ENCODE measurements at regions not wholly inside any gene's neighbourhood (a gene's known extent, or its start where the extent isn't known, plus 50 kb on each side); places are given as distances from the start of the nearest gene placed in this dataset.
A peak's percentile ranks its signal among the peaks of the same experiment; 100 is the strongest.

- peaks cover 7 to 11% of the 10 kb centered on the region in 2 donors for H3K9me3 Mint-ChIP-seq
- ATAC-seq (no peak), DNase-seq (no peak)
- peaks cover 6% of the 10 kb centered on the region for H3K9me3 ChIP-seq (ENCODE audit: control insufficient read depth, insufficient read depth, low read length)
- intact Hi-C loops (cut with micrococcal nuclease): no loop called here
- peaks cover 4% of the 10 kb centered on the region for H3K4me1 ChIP-seq (ENCODE audit: control insufficient read depth, insufficient read depth, low read length)
- H3K4me3 Mint-ChIP-seq: no peak overlapping the region
- H3K27ac Mint-ChIP-seq: peak overlapping the region; percentile 72 to 78
- 89% methylated on average over 3 of the region's 4 CpGs for WGBS (ENCODE audit: insufficient coverage)
- peaks cover 16 to 17% of the 10 kb centered on the region in 2 donors for H3K4me1 Mint-ChIP-seq
- H3K36me3 ChIP-seq (ENCODE audit: control insufficient read depth, insufficient read depth, low read length): no peaks in the 10 kb centered on the region
- no peaks in the 10 kb centered on the region for H3K27me3 ChIP-seq (ENCODE audit: control insufficient read depth, insufficient read depth, low read length)
- H3K4me3 ChIP-seq (ENCODE audit: low read length): no peak overlapping the region
- H3K27ac ChIP-seq (ENCODE audit: low read length): no peak overlapping the region
- H3K27me3 Mint-ChIP-seq (ENCODE audit: low read depth in 2 of 2): no peaks in the 10 kb centered on the region
- H3K36me3 Mint-ChIP-seq: peaks cover 21% of the 10 kb centered on the region
- TF ChIP-seq CTCF (IDR thresholded peaks at IDR 0.05): no peak
Measured at GRCh38 chr2:12896318-12896982, 179.7 kb downstream of the TRIB2 start.

GRCh38 chr2:12897181-12897580 is 180.4 kb downstream of the TRIB2 start:
- Mint-ChIP-seq H3K36me3 (peaks cover 14% of the 10 kb centered on the region), H3K27me3 (ENCODE audit: low read depth in 2 of 2) (no peaks in the 10 kb centered on the region), H3K27ac (peak overlapping the region; percentile 72 to 78), H3K9me3 (peaks cover 5 to 7% of the 10 kb centered on the region in 2 donors), H3K4me3 (peak overlapping the region; percentile 40), H3K4me1 (peaks cover 16 to 17% of the 10 kb centered on the region in 2 donors)
- intact Hi-C loops (cut with micrococcal nuclease): no loop called here
- H3K27ac ChIP-seq (ENCODE audit: low read length): no peak overlapping the region
- TF ChIP-seq CTCF (IDR thresholded peaks at IDR 0.05): no peak
- H3K36me3 ChIP-seq (ENCODE audit: control insufficient read depth, insufficient read depth, low read length): no peaks in the 10 kb centered on the region
- H3K27me3 ChIP-seq (ENCODE audit: control insufficient read depth, insufficient read depth, low read length): no peaks in the 10 kb centered on the region
- DNase-seq (peak in 1 of 2 donors; percentile 24), ATAC-seq (peak in 2 of 3 donors; percentile 42 to 66)
- no peak overlapping the region for H3K4me3 ChIP-seq (ENCODE audit: low read length)
- 11% methylated on average over 1 of the region's 1 CpG for WGBS (ENCODE audit: insufficient coverage)
- H3K4me1 ChIP-seq (ENCODE audit: control insufficient read depth, insufficient read depth, low read length): peaks cover 4% of the 10 kb centered on the region
- peaks cover 2% of the 10 kb centered on the region for H3K9me3 ChIP-seq (ENCODE audit: control insufficient read depth, insufficient read depth, low read length)

GRCh38 chr2:12903272-12903671 is 186.5 kb downstream of the TRIB2 start:
- 89% methylated on average over 2 of the region's 2 CpGs for WGBS (ENCODE audit: insufficient coverage)

More at GRCh38 chr2:12903272-12903671, 186.5 kb downstream of the TRIB2 start:
- no peak overlapping the region for H3K4me3 Mint-ChIP-seq
- no peaks in the 10 kb centered on the region for H3K27me3 Mint-ChIP-seq (ENCODE audit: low read depth in 2 of 2)
- Histone ChIP-seq H3K36me3 (ENCODE audit: control insufficient read depth, insufficient read depth, low read length) (no peaks in the 10 kb centered on the region), H3K4me1 (ENCODE audit: control insufficient read depth, insufficient read depth, low read length) (no peaks in the 10 kb centered on the region), H3K9me3 (ENCODE audit: control insufficient read depth, insufficient read depth, low read length) (no peaks in the 10 kb centered on the region), H3K27me3 (ENCODE audit: control insufficient read depth, insufficient read depth, low read length) (no peaks in the 10 kb centered on the region), H3K4me3 (ENCODE audit: low read length) (no peak overlapping the region), H3K27ac (ENCODE audit: low read length) (no peak overlapping the region)
- H3K27ac Mint-ChIP-seq: no peak overlapping the region
- H3K36me3 Mint-ChIP-seq: no peaks in the 10 kb centered on the region
- no peak for DNase-seq
- no peaks in the 10 kb centered on the region for H3K9me3 Mint-ChIP-seq
- ATAC-seq: no peak
- no peak for TF ChIP-seq CTCF (IDR thresholded peaks at IDR 0.05)
- intact Hi-C loops (cut with micrococcal nuclease): no loop called here
- peaks cover 0 to under 1% of the 10 kb centered on the region in 2 donors for H3K4me1 Mint-ChIP-seq

All from natural killer cell (primary cell).